Gastroesophageal sphincter (tissue), 3 donors: ENCODE measurements at regions not wholly inside any gene's neighbourhood (a gene's known extent, or its start where the extent isn't known, plus 50 kb on each side); places are given as distances from the start of the nearest gene placed in this dataset.

Source experiments
- EP300 ChIP-seq: sonication (generic); formaldehyde crosslinking; IDR thresholded peaks from one replicate; pipeline ENCODE4 v1.6.1; 2017; ENCODE audit warnings: antibody characterized with exemption, mild to moderate bottlenecking
- POLR2A ChIP-seq, 2 donors: fragments of 450-650 bp; IDR thresholded peaks; one replicate each; pipeline ENCODE4 v1.6.1; 2017; ENCODE audit warnings: antibody characterized with exemption in 2 of 2, mild to moderate bottlenecking in 2 of 2, moderate library complexity in 1 of 2
- TF ChIP-seq, protein P1 (sequence below), 4 experiments: fragments of 200-600 bp in 2 of 4; fragments of 450-650 bp in 2 of 4; sonication (generic) in 1 of 4; IDR thresholded peaks; one replicate each; pipeline ENCODE4 v1.5.1; 2017 to 2019; ENCODE audit warnings: antibody characterized with exemption in 4 of 4, mild to moderate bottlenecking in 2 of 4, moderate library complexity in 2 of 4

DNA sequence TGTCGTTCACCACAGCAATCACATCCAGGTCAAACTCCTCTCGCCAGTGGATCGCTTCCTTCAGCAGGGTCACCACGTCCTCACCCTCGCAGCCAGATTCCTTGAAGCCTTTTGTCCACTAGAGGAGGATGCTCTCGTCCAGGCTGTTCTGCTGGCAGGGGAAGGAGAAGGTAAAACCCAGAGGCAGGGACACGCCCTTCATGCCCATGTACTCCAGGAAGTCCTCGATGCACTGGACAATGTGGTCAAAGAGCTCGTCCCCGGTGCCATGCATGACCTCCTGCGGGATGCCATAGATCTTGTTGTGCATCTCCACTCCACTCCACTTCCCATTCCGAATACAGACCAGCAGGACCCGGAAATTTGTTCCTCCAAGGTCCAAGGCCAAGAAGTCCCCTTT is 152.4 kb downstream of the TENT5D start:
- TF ChIP-seq, protein P1, sequence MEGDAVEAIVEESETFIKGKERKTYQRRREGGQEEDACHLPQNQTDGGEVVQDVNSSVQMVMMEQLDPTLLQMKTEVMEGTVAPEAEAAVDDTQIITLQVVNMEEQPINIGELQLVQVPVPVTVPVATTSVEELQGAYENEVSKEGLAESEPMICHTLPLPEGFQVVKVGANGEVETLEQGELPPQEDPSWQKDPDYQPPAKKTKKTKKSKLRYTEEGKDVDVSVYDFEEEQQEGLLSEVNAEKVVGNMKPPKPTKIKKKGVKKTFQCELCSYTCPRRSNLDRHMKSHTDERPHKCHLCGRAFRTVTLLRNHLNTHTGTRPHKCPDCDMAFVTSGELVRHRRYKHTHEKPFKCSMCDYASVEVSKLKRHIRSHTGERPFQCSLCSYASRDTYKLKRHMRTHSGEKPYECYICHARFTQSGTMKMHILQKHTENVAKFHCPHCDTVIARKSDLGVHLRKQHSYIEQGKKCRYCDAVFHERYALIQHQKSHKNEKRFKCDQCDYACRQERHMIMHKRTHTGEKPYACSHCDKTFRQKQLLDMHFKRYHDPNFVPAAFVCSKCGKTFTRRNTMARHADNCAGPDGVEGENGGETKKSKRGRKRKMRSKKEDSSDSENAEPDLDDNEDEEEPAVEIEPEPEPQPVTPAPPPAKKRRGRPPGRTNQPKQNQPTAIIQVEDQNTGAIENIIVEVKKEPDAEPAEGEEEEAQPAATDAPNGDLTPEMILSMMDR (IDR thresholded peaks at IDR 0.05): no peak
- TF ChIP-seq POLR2A (IDR thresholded peaks at IDR 0.05) (no peak), EP300 (no peak)
